ENCODE measurements at regions not wholly inside any gene's neighbourhood (a gene's known extent, or its start where the extent isn't known, plus 50 kb on each side); places are given as distances from the start of the nearest gene placed in this dataset.
"Not testable (repeated sequence)": the region's sequence is repeated elsewhere in the genome, so short reads cannot be mapped to it uniquely, and the experiment has no call there.

- DNase-seq = no peak
Observed at GRCh38 chr17:63082273-63082861, 116.3 kb downstream of the TANC2 start.

GRCh38 chr17:63082952-63083351, 116.9 kb downstream of the TANC2 start:
- DNase-seq = no peak

GRCh38 chr17:63086483-63087185, 120.6 kb downstream of the TANC2 start:
- DNase-seq = no peak

GRCh38 chr17:63090358-63091114, 124.5 kb downstream of the TANC2 start:
- not testable (repeated sequence) for DNase-seq

GRCh38 chr17:63091909-63092308, 125.9 kb downstream of the TANC2 start:
- not testable (repeated sequence) for DNase-seq

GRCh38 chr17:63094631-63095030, 128.6 kb downstream of the TANC2 start:
- no peak for DNase-seq

GRCh38 chr17:63095459-63095858, 129.4 kb downstream of the TANC2 start:
- DNase-seq = no peak

- no peak for DNase-seq
Observed at GRCh38 chr17:63095879-63096278, 129.8 kb downstream of the TANC2 start.

GRCh38 chr17:63096426-63096825, 130.4 kb downstream of the TANC2 start:
- DNase-seq = no peak

GRCh38 chr17:63099425-63099824, 133.4 kb downstream of the TANC2 start:
- DNase-seq = no peak

GRCh38 chr17:63102034-63102433, 136.0 kb downstream of the TANC2 start:
- DNase-seq = no peak

GRCh38 chr17:63106050-63106449, 140.0 kb downstream of the TANC2 start:
- DNase-seq = no peak

- no peak for DNase-seq
Observed at GRCh38 chr17:63109661-63110060, 143.6 kb downstream of the TANC2 start.

- DNase-seq = no peak
Observed at GRCh38 chr17:63113167-63113566, 147.1 kb downstream of the TANC2 start.

- no peak for DNase-seq
Observed at GRCh38 chr17:63116228-63116627, 150.2 kb downstream of the TANC2 start.

- no peak for DNase-seq
Observed at GRCh38 chr17:63116967-63117830, 151.2 kb downstream of the TANC2 start.

- DNase-seq = no peak
Observed at GRCh38 chr17:63120406-63120805, 154.4 kb downstream of the TANC2 start.

- DNase-seq = no peak
Observed at GRCh38 chr17:63124536-63124935, 158.5 kb downstream of the TANC2 start.

GRCh38 chr17:63124958-63125357, 158.9 kb downstream of the TANC2 start:
- DNase-seq = no peak

- DNase-seq = no peak
Observed at GRCh38 chr17:63125987-63126386, 160.0 kb downstream of the TANC2 start.

GRCh38 chr17:63126607-63127006, 160.6 kb downstream of the TANC2 start:
- DNase-seq = no peak

GRCh38 chr17:63132459-63132911, 166.4 kb downstream of the TANC2 start:
- no peak for DNase-seq

GRCh38 chr17:63133491-63133890, 167.5 kb downstream of the TANC2 start:
- no peak for DNase-seq

Measured in stimulated activated CD4-positive, alpha-beta T cell treated with anti-CD3 and anti-CD28 coated beads, Interleukin-2, amount 100 ng/mL, for 24 hours (primary cell).